HCT116 (cell line): ENCODE measurements at regions not wholly inside any gene's neighbourhood (a gene's known extent, or its start where the extent isn't known, plus 50 kb on each side); places are given as distances from the start of the nearest gene placed in this dataset.

Experiments
- POLR2AphosphoS5 ChIP-seq: IDR thresholded peaks from 2 replicates; pipeline ENCODE4 v1.6.1; 2011; ENCODE audit warnings: mild to moderate bottlenecking, low read depth, low read length, moderate library complexity
- SIN3A ChIP-seq: IDR thresholded peaks from 2 replicates; pipeline ENCODE4 v1.6.1; 2012; ENCODE audit warnings: low read depth
- TF ChIP-seq, protein P1 (sequence below), 3 experiments: fragments of 200-600 bp in 1 of 3; sonication (generic) in 1 of 3; IDR thresholded peaks in 2 of 3; conservative IDR thresholded peaks in 1 of 3; 2 replicates each; pipeline ENCODE4 v1.5.1; 2012 to 2017; ENCODE audit warnings: low read depth in 2 of 3, low read length in 2 of 3, antibody characterized with exemption in 1 of 3, borderline replicate concordance in 1 of 3, control low read depth in 1 of 3, mild to moderate bottlenecking in 1 of 3, mixed read lengths in 1 of 3, mixed run types in 1 of 3, moderate library complexity in 1 of 3; ENCODE audit not compliant: insufficient read depth in 1 of 3

DNA sequence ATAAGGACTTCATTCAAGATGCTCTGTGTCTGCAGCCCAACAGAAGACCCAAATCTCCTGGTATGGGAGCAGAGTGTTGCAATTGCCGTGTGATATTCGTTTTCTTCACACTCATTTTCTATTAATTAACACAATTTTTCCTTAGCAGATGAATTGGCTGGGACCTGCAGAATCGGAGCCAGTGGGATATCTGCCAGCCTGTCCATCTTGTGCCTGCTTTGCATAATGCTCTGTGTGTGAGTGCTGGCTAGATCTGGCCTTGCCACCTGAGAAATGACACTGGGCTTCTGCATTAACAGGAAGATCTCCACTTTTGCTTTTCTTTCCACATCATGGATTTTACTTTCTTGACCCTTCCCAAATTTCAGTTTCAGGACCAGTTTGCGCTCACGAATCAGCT lies 70.4 kb upstream of the GPR158 start:
- TF ChIP-seq, protein P1, sequence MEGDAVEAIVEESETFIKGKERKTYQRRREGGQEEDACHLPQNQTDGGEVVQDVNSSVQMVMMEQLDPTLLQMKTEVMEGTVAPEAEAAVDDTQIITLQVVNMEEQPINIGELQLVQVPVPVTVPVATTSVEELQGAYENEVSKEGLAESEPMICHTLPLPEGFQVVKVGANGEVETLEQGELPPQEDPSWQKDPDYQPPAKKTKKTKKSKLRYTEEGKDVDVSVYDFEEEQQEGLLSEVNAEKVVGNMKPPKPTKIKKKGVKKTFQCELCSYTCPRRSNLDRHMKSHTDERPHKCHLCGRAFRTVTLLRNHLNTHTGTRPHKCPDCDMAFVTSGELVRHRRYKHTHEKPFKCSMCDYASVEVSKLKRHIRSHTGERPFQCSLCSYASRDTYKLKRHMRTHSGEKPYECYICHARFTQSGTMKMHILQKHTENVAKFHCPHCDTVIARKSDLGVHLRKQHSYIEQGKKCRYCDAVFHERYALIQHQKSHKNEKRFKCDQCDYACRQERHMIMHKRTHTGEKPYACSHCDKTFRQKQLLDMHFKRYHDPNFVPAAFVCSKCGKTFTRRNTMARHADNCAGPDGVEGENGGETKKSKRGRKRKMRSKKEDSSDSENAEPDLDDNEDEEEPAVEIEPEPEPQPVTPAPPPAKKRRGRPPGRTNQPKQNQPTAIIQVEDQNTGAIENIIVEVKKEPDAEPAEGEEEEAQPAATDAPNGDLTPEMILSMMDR (IDR thresholded peaks at IDR 0.05 in 2 of 3, conservative IDR thresholded peaks at IDR 0.05 in 1 of 3; ENCODE audit: borderline replicate concordance in 1 of 3, insufficient read depth in 1 of 3, low read depth in 2 of 3, low read length in 2 of 3): no peak
- no peak for TF ChIP-seq SIN3A
- TF ChIP-seq POLR2AphosphoS5: no peak
